Liver (tissue), 8 donors: ENCODE measurements at regions not wholly inside any gene's neighbourhood (a gene's known extent, or its start where the extent isn't known, plus 50 kb on each side); places are given as distances from the start of the nearest gene placed in this dataset.

Source experiments
- DNase-seq: peaks from one replicate; pipeline ENCODE4 v3.0.0-alpha.2; 2017; ENCODE audit warnings: low spot score
- H3K27ac ChIP-seq, 2 donors: one replicate each; pipeline ENCODE4 v1.7.0; 2013; ENCODE audit warnings: inconsistent platforms in 2 of 2, low read length in 2 of 2, control low read depth in 1 of 2, low read depth in 1 of 2, mild to moderate bottlenecking in 1 of 2
- H3K27me3 ChIP-seq, 4 donors: one replicate each; pipeline versions ENCODE4 v1.6.1 to v1.7.0; 2013; ENCODE audit warnings: low read length in 3 of 4, inconsistent platforms in 1 of 4, mild to moderate bottlenecking in 1 of 4, moderate library complexity in 1 of 4; ENCODE audit not compliant: control insufficient read depth in 4 of 4, insufficient read depth in 4 of 4
- H3K36me3 ChIP-seq, 4 donors: one replicate each; pipeline versions ENCODE4 v1.6.1 to v1.7.0; 2013; ENCODE audit warnings: low read length in 3 of 4, mild to moderate bottlenecking in 3 of 4, low read depth in 1 of 4, moderate library complexity in 1 of 4; ENCODE audit not compliant: control insufficient read depth in 4 of 4, insufficient read depth in 3 of 4
- H3K4me1 ChIP-seq, 4 donors: one replicate each; pipeline versions ENCODE4 v1.6.1 to v1.7.0; 2013; ENCODE audit warnings: low read length in 3 of 4, mild to moderate bottlenecking in 3 of 4, moderate library complexity in 1 of 4; ENCODE audit not compliant: control insufficient read depth in 4 of 4, insufficient read depth in 4 of 4
- H3K4me3 ChIP-seq, 3 donors: one replicate each; pipeline versions ENCODE4 v1.6.1 to v1.7.0; 2013; ENCODE audit warnings: low read length in 3 of 3, control low read depth in 1 of 3, low read depth in 1 of 3, mild to moderate bottlenecking in 1 of 3
- H3K9ac ChIP-seq, 2 donors: one replicate each; pipeline ENCODE4 v1.7.0; 2013; ENCODE audit warnings: low read length in 2 of 2, mild to moderate bottlenecking in 2 of 2, moderate library complexity in 2 of 2, control low read depth in 1 of 2, low read depth in 1 of 2
- H3K9me3 ChIP-seq, 4 donors: one replicate each; pipeline versions ENCODE4 v1.6.1 to v1.7.0; 2013; ENCODE audit warnings: low read length in 3 of 4; ENCODE audit not compliant: control insufficient read depth in 4 of 4
- ATF3 ChIP-seq: IDR thresholded peaks from 2 replicates; pipeline ENCODE4 v1.6.1; 2016; ENCODE audit warnings: antibody characterized with exemption
- FOXA2 ChIP-seq: IDR thresholded peaks from 2 replicates; pipeline ENCODE4 v1.6.1; 2016; ENCODE audit warnings: antibody characterized with exemption
- GABPA ChIP-seq, 2 donors: IDR thresholded peaks in 1 of 2; conservative IDR thresholded peaks in 1 of 2; 2 replicates each; pipeline ENCODE4 v1.6.1; 2016; ENCODE audit warnings: antibody characterized with exemption in 2 of 2, mild to moderate bottlenecking in 1 of 2, moderate library complexity in 1 of 2
- HNF4A ChIP-seq, 2 donors: conservative IDR thresholded peaks; 2 replicates each; pipeline ENCODE4 v1.6.1; 2016; ENCODE audit warnings: antibody characterized with exemption in 2 of 2, mild to moderate bottlenecking in 2 of 2
- HNF4G ChIP-seq: IDR thresholded peaks from 2 replicates; pipeline ENCODE4 v1.6.1; 2016; ENCODE audit warnings: antibody characterized with exemption
- JUND ChIP-seq, 2 donors: IDR thresholded peaks; 2 replicates each; pipeline ENCODE4 v1.6.1; 2016; ENCODE audit warnings: antibody characterized with exemption in 2 of 2
- NR2F2 ChIP-seq: IDR thresholded peaks from 2 replicates; pipeline ENCODE4 v1.6.1; 2016; ENCODE audit warnings: antibody characterized with exemption
- RAD21 ChIP-seq, 2 donors: IDR thresholded peaks; 2 replicates each; pipeline ENCODE4 v1.6.1; 2016; ENCODE audit warnings: antibody characterized with exemption in 2 of 2, mild to moderate bottlenecking in 2 of 2
- RXRA ChIP-seq, 2 donors: IDR thresholded peaks; 2 replicates each; pipeline ENCODE4 v1.6.1; 2017 to 2018; ENCODE audit warnings: antibody characterized with exemption in 2 of 2, mild to moderate bottlenecking in 1 of 2
- SP1 ChIP-seq: IDR thresholded peaks from 2 replicates; pipeline ENCODE4 v1.6.1; 2018; ENCODE audit warnings: antibody characterized with exemption, mild to moderate bottlenecking
- YY1 ChIP-seq: IDR thresholded peaks from 2 replicates; pipeline ENCODE4 v1.6.1; 2016; ENCODE audit warnings: antibody characterized with exemption, mild to moderate bottlenecking
- ZBTB33 ChIP-seq: IDR thresholded peaks from 2 replicates; pipeline ENCODE4 v1.6.1; 2016; ENCODE audit warnings: antibody characterized with exemption
- WGBS: extraction: QIAGEN DNeasy Blood & Tissue Kit; methylation state at CpG from one replicate; pipeline ENCODE4 v1.1.7; 2013; 5-methylcytosine and 5-hydroxymethylcytosine counted together
- TF ChIP-seq, protein P1 (sequence below): fragments of 150-350 bp; IDR thresholded peaks from 2 replicates; pipeline ENCODE4 v1.5.1; 2017; ENCODE audit warnings: improper control_type of control experiment, low read depth, low read length; ENCODE audit not compliant: missing input control
- TF ChIP-seq, protein P2 (sequence below): IDR thresholded peaks from 2 replicates; pipeline ENCODE4 v1.6.1; 2016; ENCODE audit warnings: antibody characterized with exemption, mild to moderate bottlenecking
- TF ChIP-seq, protein P3 (sequence below): IDR thresholded peaks from 2 replicates; pipeline ENCODE4 v1.6.1; 2016; ENCODE audit warnings: antibody characterized with exemption
- donor health status: healthy.
- donor health status: healthy.
- donor health status: healthy.
- donor health status: healthy.
- donor health status: healthy.

GRCh38 chr18:75984853-75985252 lies 510.2 kb downstream of the ZNF516 start:
- H3K27me3 ChIP-seq: peaks cover 0 to 10% (median 0%) of the 10 kb centered on the region in 4 donors
- H3K4me1 ChIP-seq: no peaks in the 10 kb centered on the region
- H3K36me3 ChIP-seq: no peaks in the 10 kb centered on the region
- TF ChIP-seq, protein P1, sequence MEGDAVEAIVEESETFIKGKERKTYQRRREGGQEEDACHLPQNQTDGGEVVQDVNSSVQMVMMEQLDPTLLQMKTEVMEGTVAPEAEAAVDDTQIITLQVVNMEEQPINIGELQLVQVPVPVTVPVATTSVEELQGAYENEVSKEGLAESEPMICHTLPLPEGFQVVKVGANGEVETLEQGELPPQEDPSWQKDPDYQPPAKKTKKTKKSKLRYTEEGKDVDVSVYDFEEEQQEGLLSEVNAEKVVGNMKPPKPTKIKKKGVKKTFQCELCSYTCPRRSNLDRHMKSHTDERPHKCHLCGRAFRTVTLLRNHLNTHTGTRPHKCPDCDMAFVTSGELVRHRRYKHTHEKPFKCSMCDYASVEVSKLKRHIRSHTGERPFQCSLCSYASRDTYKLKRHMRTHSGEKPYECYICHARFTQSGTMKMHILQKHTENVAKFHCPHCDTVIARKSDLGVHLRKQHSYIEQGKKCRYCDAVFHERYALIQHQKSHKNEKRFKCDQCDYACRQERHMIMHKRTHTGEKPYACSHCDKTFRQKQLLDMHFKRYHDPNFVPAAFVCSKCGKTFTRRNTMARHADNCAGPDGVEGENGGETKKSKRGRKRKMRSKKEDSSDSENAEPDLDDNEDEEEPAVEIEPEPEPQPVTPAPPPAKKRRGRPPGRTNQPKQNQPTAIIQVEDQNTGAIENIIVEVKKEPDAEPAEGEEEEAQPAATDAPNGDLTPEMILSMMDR: no peak
- TF ChIP-seq HNF4A (conservative IDR thresholded peaks at IDR 0.05) (no peak), RXRA (IDR thresholded peaks at IDR 0.05) (no peak), NR2F2 (no peak), YY1 (no peak), HNF4G (no peak), ZBTB33 (no peak), GABPA (IDR thresholded peaks at IDR 0.05 in 1 of 2, conservative IDR thresholded peaks at IDR 0.05 in 1 of 2) (no peak), ATF3 (no peak), JUND (IDR thresholded peaks at IDR 0.05) (no peak), SP1 (no peak), RAD21 (IDR thresholded peaks at IDR 0.05) (no peak)
- TF ChIP-seq, protein P2, sequence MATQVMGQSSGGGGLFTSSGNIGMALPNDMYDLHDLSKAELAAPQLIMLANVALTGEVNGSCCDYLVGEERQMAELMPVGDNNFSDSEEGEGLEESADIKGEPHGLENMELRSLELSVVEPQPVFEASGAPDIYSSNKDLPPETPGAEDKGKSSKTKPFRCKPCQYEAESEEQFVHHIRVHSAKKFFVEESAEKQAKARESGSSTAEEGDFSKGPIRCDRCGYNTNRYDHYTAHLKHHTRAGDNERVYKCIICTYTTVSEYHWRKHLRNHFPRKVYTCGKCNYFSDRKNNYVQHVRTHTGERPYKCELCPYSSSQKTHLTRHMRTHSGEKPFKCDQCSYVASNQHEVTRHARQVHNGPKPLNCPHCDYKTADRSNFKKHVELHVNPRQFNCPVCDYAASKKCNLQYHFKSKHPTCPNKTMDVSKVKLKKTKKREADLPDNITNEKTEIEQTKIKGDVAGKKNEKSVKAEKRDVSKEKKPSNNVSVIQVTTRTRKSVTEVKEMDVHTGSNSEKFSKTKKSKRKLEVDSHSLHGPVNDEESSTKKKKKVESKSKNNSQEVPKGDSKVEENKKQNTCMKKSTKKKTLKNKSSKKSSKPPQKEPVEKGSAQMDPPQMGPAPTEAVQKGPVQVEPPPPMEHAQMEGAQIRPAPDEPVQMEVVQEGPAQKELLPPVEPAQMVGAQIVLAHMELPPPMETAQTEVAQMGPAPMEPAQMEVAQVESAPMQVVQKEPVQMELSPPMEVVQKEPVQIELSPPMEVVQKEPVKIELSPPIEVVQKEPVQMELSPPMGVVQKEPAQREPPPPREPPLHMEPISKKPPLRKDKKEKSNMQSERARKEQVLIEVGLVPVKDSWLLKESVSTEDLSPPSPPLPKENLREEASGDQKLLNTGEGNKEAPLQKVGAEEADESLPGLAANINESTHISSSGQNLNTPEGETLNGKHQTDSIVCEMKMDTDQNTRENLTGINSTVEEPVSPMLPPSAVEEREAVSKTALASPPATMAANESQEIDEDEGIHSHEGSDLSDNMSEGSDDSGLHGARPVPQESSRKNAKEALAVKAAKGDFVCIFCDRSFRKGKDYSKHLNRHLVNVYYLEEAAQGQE: no peak
- TF ChIP-seq, protein P3, sequence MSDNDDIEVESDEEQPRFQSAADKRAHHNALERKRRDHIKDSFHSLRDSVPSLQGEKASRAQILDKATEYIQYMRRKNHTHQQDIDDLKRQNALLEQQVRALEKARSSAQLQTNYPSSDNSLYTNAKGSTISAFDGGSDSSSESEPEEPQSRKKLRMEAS: no peak
- 73% methylated on average over 1 of the region's 1 CpG for WGBS
- H3K4me3 ChIP-seq: no peak overlapping the region
- peaks cover 0 to 2% (median 0%) of the 10 kb centered on the region in 4 donors for H3K9me3 ChIP-seq
- H3K27ac ChIP-seq: no peak overlapping the region
- no peak for DNase-seq
- no peak overlapping the region for H3K9ac ChIP-seq

DNA sequence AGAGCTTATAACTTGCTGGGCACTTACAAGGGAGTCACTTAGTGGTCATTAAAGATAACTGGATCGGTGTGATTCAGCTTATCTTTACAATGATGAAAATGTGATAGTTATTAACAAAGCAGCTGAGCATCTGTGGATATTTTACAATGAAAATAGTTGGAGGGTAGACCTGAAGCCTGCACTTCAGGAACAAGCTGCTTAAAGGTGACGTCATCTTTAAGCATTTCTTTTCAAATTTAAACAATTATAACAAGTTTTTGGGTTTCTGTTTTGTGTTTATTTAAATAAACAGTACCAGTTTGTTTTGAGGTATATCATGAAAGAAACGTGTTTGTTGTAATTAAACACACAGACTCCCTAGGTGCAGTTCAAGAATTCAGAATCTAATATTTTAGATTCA lies 513.9 kb downstream of the ZNF516 start:
- 53% methylated on average over 3 of the region's 3 CpGs for WGBS
- Histone ChIP-seq H3K27me3 (peaks cover 0 to 8% (median 0%) of the 10 kb centered on the region in 4 donors), H3K4me3 (no peak overlapping the region), H3K9ac (no peak overlapping the region), H3K36me3 (no peaks in the 10 kb centered on the region), H3K27ac (no peak overlapping the region), H3K9me3 (no peaks in the 10 kb centered on the region), H3K4me1 (no peaks in the 10 kb centered on the region)
- DNase-seq: no peak
- no peak for TF ChIP-seq FOXA2
